Liver (tissue), 8 donors: ENCODE measurements at regions not wholly inside any gene's neighbourhood (a gene's known extent, or its start where the extent isn't known, plus 50 kb on each side); places are given as distances from the start of the nearest gene placed in this dataset.

Source experiments
- DNase-seq: peaks from one replicate; pipeline ENCODE4 v3.0.0-alpha.2; 2017; ENCODE audit warnings: low spot score
- H3K27ac ChIP-seq, 2 donors: one replicate each; pipeline ENCODE4 v1.7.0; 2013; ENCODE audit warnings: inconsistent platforms in 2 of 2, low read length in 2 of 2, control low read depth in 1 of 2, low read depth in 1 of 2, mild to moderate bottlenecking in 1 of 2
- H3K27me3 ChIP-seq, 4 donors: one replicate each; pipeline versions ENCODE4 v1.6.1 to v1.7.0; 2013; ENCODE audit warnings: low read length in 3 of 4, inconsistent platforms in 1 of 4, mild to moderate bottlenecking in 1 of 4, moderate library complexity in 1 of 4; ENCODE audit not compliant: control insufficient read depth in 4 of 4, insufficient read depth in 4 of 4
- H3K36me3 ChIP-seq, 4 donors: one replicate each; pipeline versions ENCODE4 v1.6.1 to v1.7.0; 2013; ENCODE audit warnings: low read length in 3 of 4, mild to moderate bottlenecking in 3 of 4, low read depth in 1 of 4, moderate library complexity in 1 of 4; ENCODE audit not compliant: control insufficient read depth in 4 of 4, insufficient read depth in 3 of 4
- H3K4me1 ChIP-seq, 4 donors: one replicate each; pipeline versions ENCODE4 v1.6.1 to v1.7.0; 2013; ENCODE audit warnings: low read length in 3 of 4, mild to moderate bottlenecking in 3 of 4, moderate library complexity in 1 of 4; ENCODE audit not compliant: control insufficient read depth in 4 of 4, insufficient read depth in 4 of 4
- H3K4me3 ChIP-seq, 3 donors: one replicate each; pipeline versions ENCODE4 v1.6.1 to v1.7.0; 2013; ENCODE audit warnings: low read length in 3 of 3, control low read depth in 1 of 3, low read depth in 1 of 3, mild to moderate bottlenecking in 1 of 3
- H3K9ac ChIP-seq, 2 donors: one replicate each; pipeline ENCODE4 v1.7.0; 2013; ENCODE audit warnings: low read length in 2 of 2, mild to moderate bottlenecking in 2 of 2, moderate library complexity in 2 of 2, control low read depth in 1 of 2, low read depth in 1 of 2
- H3K9me3 ChIP-seq, 4 donors: one replicate each; pipeline versions ENCODE4 v1.6.1 to v1.7.0; 2013; ENCODE audit warnings: low read length in 3 of 4; ENCODE audit not compliant: control insufficient read depth in 4 of 4
- FOXA1 ChIP-seq: IDR thresholded peaks from 2 replicates; pipeline ENCODE4 v1.6.1; 2016; ENCODE audit warnings: antibody characterized with exemption
- FOXA2 ChIP-seq: IDR thresholded peaks from 2 replicates; pipeline ENCODE4 v1.6.1; 2016; ENCODE audit warnings: antibody characterized with exemption
- GABPA ChIP-seq, 2 donors: IDR thresholded peaks in 1 of 2; conservative IDR thresholded peaks in 1 of 2; 2 replicates each; pipeline ENCODE4 v1.6.1; 2016; ENCODE audit warnings: antibody characterized with exemption in 2 of 2, mild to moderate bottlenecking in 1 of 2, moderate library complexity in 1 of 2
- HNF4A ChIP-seq, 2 donors: conservative IDR thresholded peaks; 2 replicates each; pipeline ENCODE4 v1.6.1; 2016; ENCODE audit warnings: antibody characterized with exemption in 2 of 2, mild to moderate bottlenecking in 2 of 2
- JUND ChIP-seq, 2 donors: IDR thresholded peaks; 2 replicates each; pipeline ENCODE4 v1.6.1; 2016; ENCODE audit warnings: antibody characterized with exemption in 2 of 2
- RAD21 ChIP-seq, 2 donors: IDR thresholded peaks; 2 replicates each; pipeline ENCODE4 v1.6.1; 2016; ENCODE audit warnings: antibody characterized with exemption in 2 of 2, mild to moderate bottlenecking in 2 of 2
- YY1 ChIP-seq: IDR thresholded peaks from 2 replicates; pipeline ENCODE4 v1.6.1; 2016; ENCODE audit warnings: antibody characterized with exemption, mild to moderate bottlenecking
- WGBS: extraction: QIAGEN DNeasy Blood & Tissue Kit; methylation state at CpG from one replicate; pipeline ENCODE4 v1.1.7; 2013; 5-methylcytosine and 5-hydroxymethylcytosine counted together
- TF ChIP-seq, protein P1 (sequence below): IDR thresholded peaks from 2 replicates; pipeline ENCODE4 v1.6.1; 2016; ENCODE audit warnings: antibody characterized with exemption, mild to moderate bottlenecking
- TF ChIP-seq, protein P2 (sequence below): IDR thresholded peaks from 2 replicates; pipeline ENCODE4 v1.6.1; 2016; ENCODE audit warnings: antibody characterized with exemption
- TF ChIP-seq, protein P3 (sequence below): IDR thresholded peaks from 2 replicates; pipeline ENCODE4 v1.6.1; 2016; ENCODE audit warnings: antibody characterized with exemption
- TF ChIP-seq, protein P4 (sequence below): fragments of 150-350 bp; IDR thresholded peaks from 2 replicates; pipeline ENCODE4 v1.5.1; 2017; ENCODE audit warnings: improper control_type of control experiment, low read depth, low read length; ENCODE audit not compliant: missing input control
- donor health status: healthy.
- donor health status: healthy.
- donor health status: healthy.
- donor health status: healthy.
- donor health status: healthy.

DNA sequence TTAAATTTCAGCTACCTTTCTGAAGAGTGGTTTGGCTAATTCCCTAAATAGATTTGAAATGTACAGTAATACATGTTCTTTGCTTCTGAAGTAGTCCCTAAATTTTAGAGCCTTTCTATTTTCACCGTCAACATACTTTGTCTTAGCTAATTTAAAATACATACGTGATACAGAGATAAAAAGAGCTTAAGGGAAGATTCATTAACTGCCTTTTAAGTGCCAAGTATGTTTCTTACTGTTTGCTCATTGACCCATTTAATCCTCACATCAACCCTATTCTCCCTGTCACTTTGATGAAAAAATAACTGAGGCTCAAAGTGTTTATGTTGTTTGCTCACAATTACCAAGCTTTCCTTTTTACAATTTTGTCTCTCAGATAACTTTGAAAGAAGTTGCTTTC lies 118.6 kb upstream of the CDH7 start:
- Histone ChIP-seq H3K9ac (no peak overlapping the region), H3K4me3 (no peak overlapping the region), H3K27ac (no peak overlapping the region), H3K4me1 (no peaks in the 10 kb centered on the region), H3K36me3 (no peaks in the 10 kb centered on the region), H3K9me3 (no peaks in the 10 kb centered on the region), H3K27me3 (no peaks in the 10 kb centered on the region)
- no peak for DNase-seq
- WGBS: 70% methylated on average over 2 of the region's 2 CpGs
- no peak for TF ChIP-seq FOXA1
- TF ChIP-seq, protein P1, sequence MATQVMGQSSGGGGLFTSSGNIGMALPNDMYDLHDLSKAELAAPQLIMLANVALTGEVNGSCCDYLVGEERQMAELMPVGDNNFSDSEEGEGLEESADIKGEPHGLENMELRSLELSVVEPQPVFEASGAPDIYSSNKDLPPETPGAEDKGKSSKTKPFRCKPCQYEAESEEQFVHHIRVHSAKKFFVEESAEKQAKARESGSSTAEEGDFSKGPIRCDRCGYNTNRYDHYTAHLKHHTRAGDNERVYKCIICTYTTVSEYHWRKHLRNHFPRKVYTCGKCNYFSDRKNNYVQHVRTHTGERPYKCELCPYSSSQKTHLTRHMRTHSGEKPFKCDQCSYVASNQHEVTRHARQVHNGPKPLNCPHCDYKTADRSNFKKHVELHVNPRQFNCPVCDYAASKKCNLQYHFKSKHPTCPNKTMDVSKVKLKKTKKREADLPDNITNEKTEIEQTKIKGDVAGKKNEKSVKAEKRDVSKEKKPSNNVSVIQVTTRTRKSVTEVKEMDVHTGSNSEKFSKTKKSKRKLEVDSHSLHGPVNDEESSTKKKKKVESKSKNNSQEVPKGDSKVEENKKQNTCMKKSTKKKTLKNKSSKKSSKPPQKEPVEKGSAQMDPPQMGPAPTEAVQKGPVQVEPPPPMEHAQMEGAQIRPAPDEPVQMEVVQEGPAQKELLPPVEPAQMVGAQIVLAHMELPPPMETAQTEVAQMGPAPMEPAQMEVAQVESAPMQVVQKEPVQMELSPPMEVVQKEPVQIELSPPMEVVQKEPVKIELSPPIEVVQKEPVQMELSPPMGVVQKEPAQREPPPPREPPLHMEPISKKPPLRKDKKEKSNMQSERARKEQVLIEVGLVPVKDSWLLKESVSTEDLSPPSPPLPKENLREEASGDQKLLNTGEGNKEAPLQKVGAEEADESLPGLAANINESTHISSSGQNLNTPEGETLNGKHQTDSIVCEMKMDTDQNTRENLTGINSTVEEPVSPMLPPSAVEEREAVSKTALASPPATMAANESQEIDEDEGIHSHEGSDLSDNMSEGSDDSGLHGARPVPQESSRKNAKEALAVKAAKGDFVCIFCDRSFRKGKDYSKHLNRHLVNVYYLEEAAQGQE: no peak
- TF ChIP-seq JUND (IDR thresholded peaks at IDR 0.05): no peak
- TF ChIP-seq, protein P2, sequence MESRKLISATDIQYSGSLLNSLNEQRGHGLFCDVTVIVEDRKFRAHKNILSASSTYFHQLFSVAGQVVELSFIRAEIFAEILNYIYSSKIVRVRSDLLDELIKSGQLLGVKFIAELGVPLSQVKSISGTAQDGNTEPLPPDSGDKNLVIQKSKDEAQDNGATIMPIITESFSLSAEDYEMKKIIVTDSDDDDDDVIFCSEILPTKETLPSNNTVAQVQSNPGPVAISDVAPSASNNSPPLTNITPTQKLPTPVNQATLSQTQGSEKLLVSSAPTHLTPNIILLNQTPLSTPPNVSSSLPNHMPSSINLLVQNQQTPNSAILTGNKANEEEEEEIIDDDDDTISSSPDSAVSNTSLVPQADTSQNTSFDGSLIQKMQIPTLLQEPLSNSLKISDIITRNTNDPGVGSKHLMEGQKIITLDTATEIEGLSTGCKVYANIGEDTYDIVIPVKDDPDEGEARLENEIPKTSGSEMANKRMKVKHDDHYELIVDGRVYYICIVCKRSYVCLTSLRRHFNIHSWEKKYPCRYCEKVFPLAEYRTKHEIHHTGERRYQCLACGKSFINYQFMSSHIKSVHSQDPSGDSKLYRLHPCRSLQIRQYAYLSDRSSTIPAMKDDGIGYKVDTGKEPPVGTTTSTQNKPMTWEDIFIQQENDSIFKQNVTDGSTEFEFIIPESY: no peak

DNA sequence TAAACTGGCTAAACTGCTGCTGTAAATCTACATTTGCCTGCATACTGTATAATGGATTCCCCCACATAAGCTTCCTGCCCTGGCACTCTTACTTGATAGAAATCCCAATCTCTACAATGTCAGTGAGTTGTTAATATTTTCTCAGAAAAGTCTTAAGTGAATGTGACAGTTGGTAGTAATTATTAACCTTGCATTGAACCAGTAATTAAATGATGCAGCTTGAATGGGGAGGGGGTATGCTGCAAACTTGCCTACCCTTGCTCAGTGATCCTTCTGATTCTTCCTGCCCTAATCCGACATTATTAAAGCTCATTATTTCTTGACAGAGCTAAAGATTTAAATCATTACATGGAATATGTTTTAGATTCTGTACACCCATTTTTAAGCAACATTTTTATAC lies 119.0 kb upstream of the CDH7 start:
- Histone ChIP-seq H3K4me1 (no peaks in the 10 kb centered on the region), H3K27me3 (no peaks in the 10 kb centered on the region), H3K9me3 (no peaks in the 10 kb centered on the region), H3K4me3 (no peak overlapping the region), H3K27ac (no peak overlapping the region), H3K36me3 (no peaks in the 10 kb centered on the region), H3K9ac (no peak overlapping the region)
- 75% methylated on average over 1 of the region's 1 CpG for WGBS
- TF ChIP-seq GABPA (IDR thresholded peaks at IDR 0.05 in 1 of 2, conservative IDR thresholded peaks at IDR 0.05 in 1 of 2) (no peak), HNF4A (conservative IDR thresholded peaks at IDR 0.05) (no peak), YY1 (no peak), FOXA1 (no peak), JUND (IDR thresholded peaks at IDR 0.05) (no peak), RAD21 (IDR thresholded peaks at IDR 0.05) (no peak), FOXA2 (no peak)
- TF ChIP-seq, protein P2: no peak
- TF ChIP-seq, protein P3, sequence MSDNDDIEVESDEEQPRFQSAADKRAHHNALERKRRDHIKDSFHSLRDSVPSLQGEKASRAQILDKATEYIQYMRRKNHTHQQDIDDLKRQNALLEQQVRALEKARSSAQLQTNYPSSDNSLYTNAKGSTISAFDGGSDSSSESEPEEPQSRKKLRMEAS: no peak
- TF ChIP-seq, protein P4, sequence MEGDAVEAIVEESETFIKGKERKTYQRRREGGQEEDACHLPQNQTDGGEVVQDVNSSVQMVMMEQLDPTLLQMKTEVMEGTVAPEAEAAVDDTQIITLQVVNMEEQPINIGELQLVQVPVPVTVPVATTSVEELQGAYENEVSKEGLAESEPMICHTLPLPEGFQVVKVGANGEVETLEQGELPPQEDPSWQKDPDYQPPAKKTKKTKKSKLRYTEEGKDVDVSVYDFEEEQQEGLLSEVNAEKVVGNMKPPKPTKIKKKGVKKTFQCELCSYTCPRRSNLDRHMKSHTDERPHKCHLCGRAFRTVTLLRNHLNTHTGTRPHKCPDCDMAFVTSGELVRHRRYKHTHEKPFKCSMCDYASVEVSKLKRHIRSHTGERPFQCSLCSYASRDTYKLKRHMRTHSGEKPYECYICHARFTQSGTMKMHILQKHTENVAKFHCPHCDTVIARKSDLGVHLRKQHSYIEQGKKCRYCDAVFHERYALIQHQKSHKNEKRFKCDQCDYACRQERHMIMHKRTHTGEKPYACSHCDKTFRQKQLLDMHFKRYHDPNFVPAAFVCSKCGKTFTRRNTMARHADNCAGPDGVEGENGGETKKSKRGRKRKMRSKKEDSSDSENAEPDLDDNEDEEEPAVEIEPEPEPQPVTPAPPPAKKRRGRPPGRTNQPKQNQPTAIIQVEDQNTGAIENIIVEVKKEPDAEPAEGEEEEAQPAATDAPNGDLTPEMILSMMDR: no peak
- no peak for DNase-seq
